Daoy (cell line): ENCODE measurements at regions not wholly inside any gene's neighbourhood (a gene's known extent, or its start where the extent isn't known, plus 50 kb on each side); places are given as distances from the start of the nearest gene placed in this dataset.
"Not testable (repeated sequence)": the region's sequence is repeated elsewhere in the genome, so short reads cannot be mapped to it uniquely, and the experiment has no call there.

Experiments
- DNase-seq: peaks from one replicate; pipeline ENCODE4 v3.0.0-alpha.2; 2015; ENCODE audit warnings: low read depth

DNA sequence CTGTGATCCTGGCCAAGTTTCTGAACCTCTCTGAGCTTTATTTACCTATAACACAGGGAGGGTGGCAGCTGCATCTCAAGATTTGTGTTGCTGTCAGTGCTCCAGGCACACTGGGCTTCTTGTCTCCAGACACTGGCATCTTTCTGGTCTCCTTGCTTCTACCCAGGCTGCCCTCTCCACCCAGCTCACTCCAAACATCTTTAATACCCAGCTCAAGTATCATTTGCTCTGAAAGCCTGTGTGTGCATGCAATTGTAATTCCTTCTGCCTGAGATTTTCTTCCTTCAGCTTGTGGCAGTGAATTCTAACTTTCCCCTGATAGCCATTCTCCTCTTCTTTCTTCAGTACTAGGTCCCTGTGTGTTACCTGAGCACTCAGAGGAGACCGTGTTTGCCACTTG, 50.7 kb upstream of the USP7 start:
- no peak for DNase-seq

DNA sequence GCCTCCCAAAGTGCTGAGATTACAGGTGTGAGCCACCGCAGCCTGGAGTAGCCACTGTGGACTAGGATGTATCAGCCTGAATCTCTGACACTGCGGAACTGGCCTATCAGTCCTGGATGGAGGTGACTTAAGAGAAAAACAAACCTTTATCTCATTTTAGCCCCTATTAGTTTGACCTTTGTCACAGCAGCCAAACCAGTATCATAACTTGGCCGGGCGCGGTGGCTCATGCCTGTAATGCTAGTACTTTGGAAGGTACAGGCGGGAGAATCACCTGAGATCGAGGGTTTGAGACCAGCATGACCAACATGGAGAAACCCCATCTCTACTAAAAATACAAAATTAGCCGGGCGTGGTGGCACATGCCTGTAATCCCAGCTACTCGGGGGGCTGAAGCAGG, 51.8 kb upstream of the USP7 start:
- no peak for DNase-seq

DNA sequence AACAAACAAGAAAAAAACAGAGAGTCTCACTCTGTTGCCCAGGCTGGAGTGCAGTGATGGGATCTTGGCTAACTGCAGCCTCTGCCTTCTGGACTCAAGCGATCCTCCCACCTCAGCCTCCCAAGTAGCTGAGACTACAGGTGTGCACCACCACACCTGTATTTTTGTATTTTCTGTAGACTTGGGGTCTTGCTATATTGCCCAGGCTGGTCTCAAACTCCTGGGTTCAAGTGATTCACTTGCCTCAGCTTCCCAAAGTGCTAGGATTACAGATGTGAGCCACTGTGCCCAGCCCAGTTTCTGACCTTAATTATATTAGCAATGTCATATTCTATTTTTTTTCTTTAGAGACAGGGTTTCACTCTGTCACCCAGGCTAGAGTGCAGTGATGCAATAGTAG, 52.3 kb upstream of the USP7 start:
- not testable (repeated sequence) for DNase-seq

DNA sequence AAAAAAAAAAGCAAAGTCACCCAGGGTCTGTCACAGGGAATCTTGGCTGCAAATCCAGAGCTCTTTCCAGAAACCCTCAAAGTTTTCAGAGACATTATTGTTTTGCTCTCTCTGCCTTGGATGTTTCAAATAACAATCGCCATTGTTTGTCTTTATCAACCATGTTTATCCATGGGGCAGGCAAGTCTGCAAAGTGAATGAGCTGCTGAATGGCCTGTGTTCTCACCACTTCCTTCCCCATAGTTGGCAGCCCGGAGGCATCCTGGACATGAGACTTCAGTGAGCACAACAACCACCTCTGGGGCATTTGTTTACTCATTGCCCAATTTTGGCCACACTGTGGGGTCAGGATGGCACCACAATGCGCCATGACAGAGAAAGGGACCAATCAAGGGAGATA, 53.1 kb upstream of the USP7 start:
- DNase-seq: no peak

DNA sequence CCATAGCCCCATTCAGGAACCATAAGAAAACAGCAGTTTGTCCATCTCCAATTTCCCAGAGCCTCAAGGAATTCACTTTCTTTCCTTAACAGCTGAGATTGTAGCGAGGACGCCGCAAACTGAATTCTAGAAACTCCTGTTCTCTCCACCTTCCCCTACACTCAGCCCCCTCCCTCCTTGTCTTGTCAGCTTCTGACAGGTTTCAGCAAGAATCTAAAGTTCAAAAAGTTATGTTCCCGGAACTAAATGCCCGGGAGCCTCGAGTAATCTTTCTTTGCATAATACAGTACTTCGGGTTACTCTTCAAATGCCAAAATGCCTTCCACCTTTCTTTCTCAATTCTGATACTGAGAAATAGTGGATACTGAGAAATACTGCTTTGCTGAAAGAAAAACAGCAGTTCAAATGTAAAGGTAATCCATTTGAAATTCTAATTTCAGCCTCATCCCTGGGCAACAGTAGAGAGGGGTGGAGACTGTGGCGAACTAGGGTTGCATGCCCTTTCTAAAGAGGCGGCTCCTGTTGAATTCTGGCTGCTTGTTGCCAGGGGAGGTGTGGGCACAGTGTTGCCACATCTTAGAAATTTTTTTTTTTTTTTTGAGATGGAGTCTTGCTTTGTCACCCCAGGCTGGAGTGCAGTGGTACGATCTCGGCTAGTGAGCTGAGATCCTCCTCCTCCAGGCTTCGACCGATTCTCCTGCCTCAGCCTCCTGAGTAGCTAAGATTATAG, 63.5 kb upstream of the USP7 start:
- DNase-seq: no peak

DNA sequence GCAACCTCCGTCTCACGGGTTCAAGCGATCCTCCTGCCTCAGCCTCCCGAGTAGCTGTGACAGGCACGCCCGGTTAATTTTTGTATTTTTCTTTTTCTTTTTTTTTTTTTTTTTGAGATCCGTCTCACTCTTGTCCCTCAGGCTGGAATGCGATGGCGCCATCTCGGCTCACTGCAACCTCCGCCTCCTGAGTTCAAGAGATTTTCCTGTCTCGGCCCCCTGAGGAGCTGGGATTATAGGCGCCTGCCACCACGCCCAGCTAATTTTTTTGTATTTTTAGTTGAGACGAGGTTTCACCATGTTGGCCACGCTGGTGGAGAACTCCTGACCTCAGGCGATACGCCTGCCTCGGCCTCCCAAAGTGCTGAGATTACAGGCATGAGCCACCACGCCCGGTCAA, 63.0 kb upstream of the HAPSTR1 start:
- not testable (repeated sequence) for DNase-seq

DNA sequence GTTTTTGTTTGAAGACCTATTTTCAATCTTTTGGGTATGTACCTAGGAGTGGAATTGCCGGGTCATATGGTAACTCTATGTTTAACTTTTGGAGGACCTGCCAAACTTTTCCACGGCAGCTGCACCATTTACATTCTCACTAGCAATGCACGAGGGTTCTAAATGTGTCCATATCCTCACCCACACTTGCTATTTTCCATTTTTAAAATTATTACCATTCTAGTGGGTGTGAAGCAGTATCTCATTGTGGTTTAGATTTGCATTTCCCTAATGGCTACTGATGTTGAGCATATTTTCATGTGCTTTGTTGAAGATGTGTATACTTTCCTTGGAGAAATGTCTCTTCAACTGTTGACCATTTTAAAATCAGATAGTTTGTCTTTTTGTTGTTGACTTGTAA, 60.3 kb upstream of the HAPSTR1 start:
- DNase-seq: no peak

DNA sequence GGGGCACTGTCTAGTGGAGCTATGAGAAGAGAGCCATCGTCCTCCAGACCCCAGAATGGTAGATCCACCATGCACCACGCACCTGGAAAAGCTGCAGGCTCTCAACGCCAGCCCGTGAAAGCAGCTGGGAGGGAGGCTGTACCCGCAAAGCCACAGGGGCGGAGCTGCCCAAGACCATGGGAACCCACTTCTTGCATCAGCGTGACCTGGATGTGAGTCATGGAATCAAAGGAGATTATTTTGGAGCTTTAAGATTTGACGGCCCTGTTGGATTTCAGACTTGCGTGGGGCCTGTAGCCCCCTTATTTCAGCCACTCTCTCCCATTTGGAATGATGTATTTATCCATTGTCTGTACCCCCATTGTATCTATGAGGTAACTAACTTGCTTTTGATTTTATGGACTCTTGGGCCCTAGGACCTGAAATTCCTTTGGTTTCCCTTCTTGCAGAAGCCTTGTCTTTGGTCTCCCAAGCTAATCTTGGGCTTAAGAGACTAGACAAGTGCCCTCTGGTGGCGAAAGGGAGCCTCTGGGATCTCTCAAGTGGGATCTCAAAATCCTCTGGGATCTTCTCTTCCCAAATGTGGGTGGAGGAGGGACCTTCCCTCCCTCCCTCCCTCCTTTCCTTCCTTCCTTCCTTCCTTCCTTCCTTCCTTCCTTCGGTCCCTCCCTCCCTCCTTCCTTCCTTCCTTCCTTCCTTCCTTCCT, 58.2 kb upstream of the HAPSTR1 start:
- DNase-seq: peak; percentile 68

DNA sequence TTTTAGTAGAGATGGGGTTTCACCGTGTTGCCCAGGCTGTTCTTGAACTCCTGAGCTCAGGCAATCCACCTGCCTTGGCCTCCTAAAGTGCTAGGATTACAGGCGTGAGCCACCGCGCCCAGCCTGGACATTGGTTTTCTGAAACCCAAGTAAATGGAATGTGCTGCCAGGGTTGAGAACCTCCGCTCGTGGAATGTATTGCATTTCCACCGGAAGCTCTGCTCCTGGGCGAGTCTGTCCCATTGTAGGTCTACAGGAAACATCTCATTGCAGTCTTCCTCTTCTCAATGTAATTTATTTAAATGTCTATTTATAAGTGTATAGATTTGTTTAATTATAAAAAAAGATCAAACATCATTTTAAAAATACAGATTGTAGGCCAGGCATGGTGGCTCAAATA, 57.4 kb upstream of the HAPSTR1 start:
- no peak for DNase-seq

DNA sequence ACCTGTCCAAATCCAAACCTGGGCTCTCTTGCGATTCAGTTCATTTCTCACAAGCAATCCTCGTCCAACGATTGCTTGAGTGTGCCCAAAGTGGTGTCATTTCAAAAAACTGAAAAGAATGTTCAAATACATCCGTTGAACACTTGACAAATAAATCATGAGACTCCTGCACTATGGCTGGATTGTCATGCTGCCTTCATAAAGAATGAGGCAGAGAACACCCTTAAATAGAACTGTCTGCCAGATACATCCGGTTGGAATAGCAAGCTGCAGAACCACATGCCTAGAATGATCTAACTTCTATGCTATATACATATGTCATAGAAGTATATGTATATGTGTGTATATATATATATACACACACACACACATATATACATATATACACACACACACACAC, 55.4 kb upstream of the HAPSTR1 start:
- no peak for DNase-seq

DNA sequence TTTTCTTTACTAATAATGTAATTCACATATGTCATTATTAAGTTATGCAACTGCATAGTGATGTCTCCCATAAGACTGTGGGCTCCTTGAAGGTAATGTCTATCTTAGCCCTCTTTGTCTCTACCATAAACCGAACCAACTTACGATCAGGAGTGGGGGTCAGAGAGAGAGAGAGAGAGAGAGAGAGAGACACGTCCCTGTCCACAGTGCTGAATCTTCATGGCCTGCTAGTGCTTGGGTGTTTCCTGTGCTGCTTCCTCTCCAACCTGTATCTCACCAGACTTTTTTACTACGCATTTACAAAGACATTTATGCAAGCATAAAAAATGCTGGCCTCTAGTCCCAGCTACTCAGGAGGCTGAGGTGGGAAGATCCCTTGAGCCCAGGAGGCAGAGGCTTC, 52.2 kb upstream of the HAPSTR1 start:
- DNase-seq: no peak

DNA sequence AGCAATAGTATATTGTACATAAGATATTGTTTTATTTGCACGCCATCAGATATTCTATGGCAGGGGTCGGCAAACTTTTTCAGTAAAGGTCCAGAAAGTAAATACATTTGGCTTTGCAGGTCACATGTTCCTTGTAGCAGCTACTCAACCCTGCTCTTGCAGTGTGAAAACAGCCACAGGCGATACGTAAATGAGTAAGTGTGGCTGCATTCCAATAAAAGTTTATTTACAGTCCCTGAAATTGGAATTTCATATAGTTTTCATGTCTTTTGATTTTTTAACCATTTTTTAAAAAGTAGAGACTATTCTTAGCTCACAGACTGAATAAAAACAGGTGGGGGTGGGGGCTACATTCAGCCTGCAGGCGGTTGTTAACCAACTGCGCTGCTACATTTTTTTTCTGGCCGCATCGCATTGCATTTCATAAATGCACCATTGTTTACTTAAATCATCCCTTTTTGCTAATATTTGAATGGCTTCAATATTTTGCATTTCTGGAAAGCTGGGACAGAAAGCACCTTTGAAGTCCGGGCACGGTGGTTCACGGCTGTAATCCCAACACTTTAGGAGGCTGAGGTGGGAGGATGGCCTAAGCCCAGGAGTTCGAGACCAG, 50.5 kb upstream of the HAPSTR1 start:
- DNase-seq: no peak
